Neural cell (in vitro differentiated cells): ENCODE measurements at regions not wholly inside any gene's neighbourhood (a gene's known extent, or its start where the extent isn't known, plus 50 kb on each side); places are given as distances from the start of the nearest gene placed in this dataset.

ENCODE experiments used
- H2AFZ ChIP-seq: fragments of 200-600, 300-800 bp; sonication (generic), shearing (Covaris generic); 2 replicates; pipeline ENCODE4 v1.6.0; 2014; ENCODE audit warnings: low read depth, mild to moderate bottlenecking, antibody characterized with exemption, low read length, moderate library complexity
- H3F3A ChIP-seq: fragments of 200-600 bp; shearing (Covaris generic); 2 replicates; pipeline ENCODE4 v1.6.1; 2016; ENCODE audit warnings: mild to moderate bottlenecking, moderate library complexity, mixed read lengths, antibody characterized with exemption, low read length; ENCODE audit not compliant: insufficient read depth, poor library complexity, severe bottlenecking
- H3K27ac ChIP-seq: fragments of 200-600, 300-800 bp; sonication (generic), shearing (Covaris generic); 2 replicates; pipeline ENCODE4 v1.5.1; 2014; ENCODE audit warnings: mild to moderate bottlenecking, low read length, moderate library complexity
- H3K27me3 ChIP-seq: fragments of 300-800, 200-600 bp; sonication (generic), shearing (Covaris generic); 2 replicates; pipeline ENCODE4 v1.6.0; 2014; ENCODE audit warnings: mild to moderate bottlenecking, low read depth, low read length, moderate library complexity; ENCODE audit not compliant: insufficient read depth
- H3K36me3 ChIP-seq: fragments of 300-800, 200-600 bp; sonication (generic), shearing (Covaris generic); 2 replicates; pipeline ENCODE4 v1.5.1; 2014; ENCODE audit warnings: mild to moderate bottlenecking, antibody characterized with exemption, low read length, moderate library complexity; ENCODE audit not compliant: insufficient read depth
- H3K4me2 ChIP-seq: fragments of 300-800, 200-600 bp; sonication (generic), shearing (Covaris generic); 2 replicates; pipeline ENCODE4 v1.6.0; 2014; ENCODE audit warnings: mild to moderate bottlenecking, low read length
- H3K4me3 ChIP-seq: fragments of 300-800, 200-600 bp; sonication (generic), shearing (Covaris generic); 2 replicates; pipeline ENCODE4 v1.5.1; 2014; ENCODE audit warnings: mild to moderate bottlenecking, low read length, moderate library complexity
- H3K79me2 ChIP-seq: fragments of 200-600 bp; shearing (Covaris generic); replicated peaks from 2 replicates; pipeline ENCODE4 v1.6.0; 2014; ENCODE audit warnings: mild to moderate bottlenecking, low read length, moderate library complexity; ENCODE audit not compliant: insufficient read depth
- H3K9ac ChIP-seq: fragments of 300-800, 200-600 bp; sonication (generic), shearing (Covaris generic); 2 replicates; pipeline ENCODE4 v1.6.1; 2016; ENCODE audit warnings: mild to moderate bottlenecking, low read length, mixed read lengths
- H3K9me2 ChIP-seq: fragments of 200-600 bp; shearing (Covaris generic); 2 replicates; pipeline ENCODE4 v1.6.1; 2016; ENCODE audit warnings: mild to moderate bottlenecking, low read length, mixed read lengths; ENCODE audit not compliant: insufficient read depth
- H3K9me3 ChIP-seq: fragments of 200-600, 300-800 bp; sonication (generic), shearing (Covaris generic); 2 replicates; pipeline ENCODE4 v1.6.1; 2016; ENCODE audit warnings: mild to moderate bottlenecking, mixed run types, low read length, moderate library complexity, mixed read lengths
- H4K20me1 ChIP-seq: fragments of 200-600 bp; shearing (Covaris generic); 2 replicates; pipeline ENCODE4 v1.6.1; 2016; ENCODE audit warnings: mild to moderate bottlenecking, mixed run types; ENCODE audit not compliant: insufficient read depth
- CTCF ChIP-seq: fragments of 450-650 bp; IDR thresholded peaks from 2 replicates; pipeline ENCODE4 v1.5.1; 2014; ENCODE audit warnings: antibody characterized with exemption, mild to moderate bottlenecking, moderate library complexity; ENCODE audit not compliant: poor library complexity, severe bottlenecking
- EP300 ChIP-seq: fragments of 450-650 bp; conservative IDR thresholded peaks from 2 replicates; pipeline ENCODE4 v1.6.1; 2014; ENCODE audit warnings: antibody characterized with exemption, mild to moderate bottlenecking, moderate library complexity; ENCODE audit not compliant: poor library complexity, severe bottlenecking
- EZH2 ChIP-seq: fragments of 200-600, 300-800 bp; shearing (Covaris generic), sonication (generic); IDR thresholded peaks from 2 replicates; pipeline ENCODE4 v1.6.1; 2014; ENCODE audit warnings: antibody characterized with exemption, low read length, borderline replicate concordance, mild to moderate bottlenecking; ENCODE audit not compliant: insufficient read depth, poor library complexity, severe bottlenecking
- MXI1 ChIP-seq: fragments of 450-650 bp; conservative IDR thresholded peaks from 2 replicates; pipeline ENCODE4 v1.6.1; 2014; ENCODE audit warnings: antibody characterized with exemption, mild to moderate bottlenecking; ENCODE audit not compliant: poor library complexity, severe bottlenecking
- POLR2AphosphoS5 ChIP-seq: IDR thresholded peaks from 2 replicates; pipeline ENCODE4 v1.6.1; 2012
- RAD21 ChIP-seq: fragments of 450-650 bp; conservative IDR thresholded peaks from 2 replicates; pipeline ENCODE4 v1.6.1; 2014; ENCODE audit warnings: antibody characterized with exemption, mild to moderate bottlenecking, moderate library complexity
- SMC3 ChIP-seq: fragments of 450-650 bp; conservative IDR thresholded peaks from 2 replicates; pipeline ENCODE4 v1.6.1; 2014; ENCODE audit warnings: antibody characterized with exemption, mild to moderate bottlenecking, moderate library complexity; ENCODE audit not compliant: poor library complexity
- TAF1 ChIP-seq: IDR thresholded peaks from 2 replicates; pipeline ENCODE4 v1.6.1; 2012; ENCODE audit warnings: low read depth
- TF ChIP-seq, protein P1 (sequence below): IDR thresholded peaks from 2 replicates; pipeline ENCODE4 v1.6.1; 2012; ENCODE audit warnings: borderline replicate concordance

DNA sequence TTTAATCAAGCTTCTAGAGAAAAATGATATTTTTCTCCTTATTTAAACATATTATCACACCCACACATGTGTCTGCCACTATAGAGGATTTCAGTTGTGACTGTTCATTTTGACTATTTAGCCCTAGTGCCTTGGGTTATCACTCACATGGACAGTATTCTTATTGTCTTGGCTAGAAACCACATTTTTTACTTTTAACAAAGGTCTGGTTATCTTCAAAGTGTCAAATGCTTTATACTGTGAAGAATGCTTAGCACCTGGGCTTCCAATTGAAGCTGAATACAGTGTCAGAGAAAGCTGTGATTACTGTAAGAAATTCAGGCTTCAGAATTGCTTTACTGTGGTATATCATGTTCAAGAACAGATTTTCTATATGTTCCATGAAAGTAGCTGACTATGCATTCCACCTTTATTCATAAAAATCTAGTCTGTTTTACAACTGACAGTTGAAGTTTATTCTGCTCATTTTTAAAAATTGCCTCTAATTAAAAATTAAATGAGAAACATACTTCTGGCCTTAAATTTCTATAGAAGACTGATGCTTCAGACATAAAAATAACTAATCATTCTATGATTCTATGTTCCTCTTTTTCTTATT lies 278.6 kb downstream of the SEMA3D start:
- no peaks in the 10 kb centered on the region for H3K27me3 ChIP-seq
- no peaks in the 10 kb centered on the region for H3K9me3 ChIP-seq
- no peak overlapping the region for H3K9ac ChIP-seq
- no peaks in the 10 kb centered on the region for H3K9me2 ChIP-seq
- H3K36me3 ChIP-seq = no peaks in the 10 kb centered on the region
- H3K4me3 ChIP-seq = no peak overlapping the region
- no peak overlapping the region for H3K27ac ChIP-seq
- no peak overlapping the region for H3K4me2 ChIP-seq
- H2AFZ ChIP-seq = no peak overlapping the region
- H4K20me1 ChIP-seq = no peaks in the 10 kb centered on the region
- TF ChIP-seq POLR2AphosphoS5 (peak; percentile 31), MXI1 (no peak), EP300 (peak; percentile 21), TAF1 (no peak)
- H3K79me2 ChIP-seq = no peaks in the 10 kb centered on the region
- H3F3A ChIP-seq = no peaks in the 10 kb centered on the region

DNA sequence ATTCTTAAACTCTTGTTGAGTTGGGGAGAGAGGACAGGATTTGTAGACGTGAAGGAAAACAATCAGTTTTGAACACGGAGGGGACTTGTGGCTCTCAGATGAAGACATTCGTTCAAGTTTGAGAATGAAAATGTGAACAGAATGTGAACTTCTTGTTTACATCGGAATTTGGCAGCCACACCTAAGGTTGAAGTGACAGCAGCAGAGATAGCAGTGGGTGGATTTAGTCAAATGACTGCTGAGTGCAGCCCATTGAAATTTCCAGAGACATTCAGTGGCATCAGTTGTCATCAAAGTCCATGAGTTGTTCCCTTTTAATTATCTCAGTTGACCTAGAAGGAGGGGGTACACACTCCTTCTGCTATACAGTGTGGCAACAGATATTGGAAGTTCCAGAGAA lies 280.0 kb downstream of the SEMA3D start:
- Histone ChIP-seq H3K4me2 (no peak overlapping the region), H3K79me2 (no peaks in the 10 kb centered on the region), H3K9me3 (no peaks in the 10 kb centered on the region), H2AFZ (no peak overlapping the region), H4K20me1 (no peaks in the 10 kb centered on the region), H3K9me2 (no peaks in the 10 kb centered on the region), H3K27me3 (no peaks in the 10 kb centered on the region), H3K36me3 (no peaks in the 10 kb centered on the region), H3K27ac (no peak overlapping the region), H3F3A (no peaks in the 10 kb centered on the region), H3K9ac (no peak overlapping the region), H3K4me3 (no peak overlapping the region)
- TF ChIP-seq TAF1 = no peak
- no peak for TF ChIP-seq CTCF
- TF ChIP-seq, protein P1, sequence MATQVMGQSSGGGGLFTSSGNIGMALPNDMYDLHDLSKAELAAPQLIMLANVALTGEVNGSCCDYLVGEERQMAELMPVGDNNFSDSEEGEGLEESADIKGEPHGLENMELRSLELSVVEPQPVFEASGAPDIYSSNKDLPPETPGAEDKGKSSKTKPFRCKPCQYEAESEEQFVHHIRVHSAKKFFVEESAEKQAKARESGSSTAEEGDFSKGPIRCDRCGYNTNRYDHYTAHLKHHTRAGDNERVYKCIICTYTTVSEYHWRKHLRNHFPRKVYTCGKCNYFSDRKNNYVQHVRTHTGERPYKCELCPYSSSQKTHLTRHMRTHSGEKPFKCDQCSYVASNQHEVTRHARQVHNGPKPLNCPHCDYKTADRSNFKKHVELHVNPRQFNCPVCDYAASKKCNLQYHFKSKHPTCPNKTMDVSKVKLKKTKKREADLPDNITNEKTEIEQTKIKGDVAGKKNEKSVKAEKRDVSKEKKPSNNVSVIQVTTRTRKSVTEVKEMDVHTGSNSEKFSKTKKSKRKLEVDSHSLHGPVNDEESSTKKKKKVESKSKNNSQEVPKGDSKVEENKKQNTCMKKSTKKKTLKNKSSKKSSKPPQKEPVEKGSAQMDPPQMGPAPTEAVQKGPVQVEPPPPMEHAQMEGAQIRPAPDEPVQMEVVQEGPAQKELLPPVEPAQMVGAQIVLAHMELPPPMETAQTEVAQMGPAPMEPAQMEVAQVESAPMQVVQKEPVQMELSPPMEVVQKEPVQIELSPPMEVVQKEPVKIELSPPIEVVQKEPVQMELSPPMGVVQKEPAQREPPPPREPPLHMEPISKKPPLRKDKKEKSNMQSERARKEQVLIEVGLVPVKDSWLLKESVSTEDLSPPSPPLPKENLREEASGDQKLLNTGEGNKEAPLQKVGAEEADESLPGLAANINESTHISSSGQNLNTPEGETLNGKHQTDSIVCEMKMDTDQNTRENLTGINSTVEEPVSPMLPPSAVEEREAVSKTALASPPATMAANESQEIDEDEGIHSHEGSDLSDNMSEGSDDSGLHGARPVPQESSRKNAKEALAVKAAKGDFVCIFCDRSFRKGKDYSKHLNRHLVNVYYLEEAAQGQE = no peak
- TF ChIP-seq RAD21 = no peak
- TF ChIP-seq MXI1 = no peak
- TF ChIP-seq EZH2 = no peak
- no peak for TF ChIP-seq EP300
- no peak for TF ChIP-seq POLR2AphosphoS5
- no peak for TF ChIP-seq SMC3

DNA sequence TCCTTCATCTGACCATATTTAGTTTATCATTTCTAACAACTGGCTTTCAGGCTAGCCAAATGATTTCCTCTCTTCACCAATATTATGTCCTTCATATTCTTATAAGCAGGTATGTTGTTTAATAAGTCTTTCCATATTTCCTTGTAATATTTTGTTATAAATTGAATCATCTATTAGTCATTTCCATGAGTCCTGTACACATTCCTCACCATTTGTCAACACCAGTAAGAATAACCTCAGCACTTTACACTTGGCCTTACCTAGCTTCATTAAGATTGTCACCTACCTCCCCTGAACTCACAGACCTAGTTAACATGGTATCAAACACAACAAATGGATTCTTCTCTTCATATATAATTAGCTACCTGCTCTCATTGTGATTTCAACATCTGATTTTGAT lies 282.3 kb downstream of the SEMA3D start:
- H4K20me1 ChIP-seq = no peaks in the 10 kb centered on the region
- H3K4me2 ChIP-seq = no peak overlapping the region
- no peaks in the 10 kb centered on the region for H3K27me3 ChIP-seq
- H3K36me3 ChIP-seq = no peaks in the 10 kb centered on the region
- no peak overlapping the region for H3K4me3 ChIP-seq
- H3K9ac ChIP-seq = no peak overlapping the region
- no peaks in the 10 kb centered on the region for H3F3A ChIP-seq
- no peak overlapping the region for H2AFZ ChIP-seq
- H3K27ac ChIP-seq = no peak overlapping the region
- no peaks in the 10 kb centered on the region for H3K9me3 ChIP-seq
- no peaks in the 10 kb centered on the region for H3K79me2 ChIP-seq
- H3K9me2 ChIP-seq = no peaks in the 10 kb centered on the region
- TF ChIP-seq RAD21 (no peak), MXI1 (no peak), POLR2AphosphoS5 (no peak), CTCF (no peak), SMC3 (no peak), EZH2 (no peak), TAF1 (no peak), EP300 (no peak)
- TF ChIP-seq, protein P1 = no peak
